ENCODE measurements at regions not wholly inside any gene's neighbourhood (a gene's known extent, or its start where the extent isn't known, plus 50 kb on each side); places are given as distances from the start of the nearest gene placed in this dataset.

DNA sequence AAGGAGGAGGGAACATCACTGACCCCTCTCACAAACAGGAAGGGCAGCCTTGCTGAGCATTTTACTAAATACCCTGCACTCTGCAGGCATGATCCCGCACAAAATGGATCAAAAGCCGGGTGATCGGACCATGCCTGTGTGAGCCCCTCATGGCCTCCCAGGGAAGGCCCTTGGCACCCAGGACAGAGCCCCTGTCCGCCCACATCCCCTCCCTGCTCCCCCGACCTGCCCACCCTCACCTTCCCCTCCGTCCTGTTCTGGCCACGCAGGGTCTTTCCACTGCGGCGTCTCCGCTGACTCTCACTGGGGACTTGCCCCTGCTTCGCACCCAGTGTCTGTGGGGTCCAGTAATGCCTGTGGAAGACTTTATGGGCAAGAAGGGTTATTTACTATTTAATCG is 105.0 kb downstream of the HMX1 start:
- TF ChIP-seq POLR2A (IDR thresholded peaks at IDR 0.05) (no peak), POLR2AphosphoS5 (IDR thresholded peaks at IDR 0.05) (no peak)
- TF ChIP-seq, protein P1, sequence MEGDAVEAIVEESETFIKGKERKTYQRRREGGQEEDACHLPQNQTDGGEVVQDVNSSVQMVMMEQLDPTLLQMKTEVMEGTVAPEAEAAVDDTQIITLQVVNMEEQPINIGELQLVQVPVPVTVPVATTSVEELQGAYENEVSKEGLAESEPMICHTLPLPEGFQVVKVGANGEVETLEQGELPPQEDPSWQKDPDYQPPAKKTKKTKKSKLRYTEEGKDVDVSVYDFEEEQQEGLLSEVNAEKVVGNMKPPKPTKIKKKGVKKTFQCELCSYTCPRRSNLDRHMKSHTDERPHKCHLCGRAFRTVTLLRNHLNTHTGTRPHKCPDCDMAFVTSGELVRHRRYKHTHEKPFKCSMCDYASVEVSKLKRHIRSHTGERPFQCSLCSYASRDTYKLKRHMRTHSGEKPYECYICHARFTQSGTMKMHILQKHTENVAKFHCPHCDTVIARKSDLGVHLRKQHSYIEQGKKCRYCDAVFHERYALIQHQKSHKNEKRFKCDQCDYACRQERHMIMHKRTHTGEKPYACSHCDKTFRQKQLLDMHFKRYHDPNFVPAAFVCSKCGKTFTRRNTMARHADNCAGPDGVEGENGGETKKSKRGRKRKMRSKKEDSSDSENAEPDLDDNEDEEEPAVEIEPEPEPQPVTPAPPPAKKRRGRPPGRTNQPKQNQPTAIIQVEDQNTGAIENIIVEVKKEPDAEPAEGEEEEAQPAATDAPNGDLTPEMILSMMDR (IDR thresholded peaks at IDR 0.05): no peak

Measured in breast epithelium (tissue), 3 donors.